Subcutaneous abdominal adipose tissue (tissue), 5 donors: ENCODE measurements at regions not wholly inside any gene's neighbourhood (a gene's known extent, or its start where the extent isn't known, plus 50 kb on each side); places are given as distances from the start of the nearest gene placed in this dataset.

ENCODE experiments used
- H3K27ac ChIP-seq: one replicate; pipeline ENCODE4 v1.7.0; 2013; ENCODE audit warnings: low read depth, mild to moderate bottlenecking, inconsistent platforms, low read length, moderate library complexity
- H3K27me3 ChIP-seq, 5 donors: one replicate each; pipeline ENCODE4 v1.7.0; 2013; ENCODE audit warnings: low read length in 5 of 5, inconsistent platforms in 1 of 5; ENCODE audit not compliant: control insufficient read depth in 5 of 5, insufficient read depth in 4 of 5
- H3K36me3 ChIP-seq, 5 donors: one replicate each; pipeline ENCODE4 v1.7.0; 2013; ENCODE audit warnings: low read length in 5 of 5; ENCODE audit not compliant: control insufficient read depth in 5 of 5, insufficient read depth in 5 of 5
- H3K4me1 ChIP-seq, 5 donors: one replicate each; pipeline ENCODE4 v1.7.0; 2013; ENCODE audit warnings: low read length in 5 of 5, mild to moderate bottlenecking in 3 of 5, moderate library complexity in 1 of 5; ENCODE audit not compliant: control insufficient read depth in 5 of 5, insufficient read depth in 5 of 5
- H3K4me3 ChIP-seq, 5 donors: one replicate each; pipeline ENCODE4 v1.7.0; 2013; ENCODE audit warnings: low read length in 5 of 5, low read depth in 1 of 5
- H3K9ac ChIP-seq, 5 donors: one replicate each; pipeline ENCODE4 v1.7.0; 2013; ENCODE audit warnings: low read length in 5 of 5, mild to moderate bottlenecking in 4 of 5, moderate library complexity in 3 of 5
- H3K9me3 ChIP-seq, 5 donors: one replicate each; pipeline ENCODE4 v1.7.0; 2013; ENCODE audit warnings: low read length in 5 of 5; ENCODE audit not compliant: control insufficient read depth in 5 of 5
- donor health status: healthy.
- donor health status: healthy.
- donor health status: healthy.
- donor health status: healthy.
- donor health status: healthy.

GRCh38 chr5:162497455-162497854 lies 429.9 kb downstream of the GABRG2 start:
- no peak overlapping the region for H3K9ac ChIP-seq
- no peaks in the 10 kb centered on the region for H3K4me1 ChIP-seq
- no peak overlapping the region for H3K4me3 ChIP-seq
- no peaks in the 10 kb centered on the region for H3K36me3 ChIP-seq
- no peaks in the 10 kb centered on the region for H3K27me3 ChIP-seq
- no peak overlapping the region for H3K27ac ChIP-seq
- peaks cover 0 to 2% (median 0%) of the 10 kb centered on the region in 5 donors for H3K9me3 ChIP-seq

GRCh38 chr5:162502780-162503179 lies 435.2 kb downstream of the GABRG2 start:
- H3K9ac ChIP-seq: no peak overlapping the region
- H3K9me3 ChIP-seq: peaks cover 0 to 2% (median 0%) of the 10 kb centered on the region in 5 donors
- H3K27ac ChIP-seq: no peak overlapping the region
- no peaks in the 10 kb centered on the region for H3K36me3 ChIP-seq
- H3K4me3 ChIP-seq: no peak overlapping the region
- no peaks in the 10 kb centered on the region for H3K4me1 ChIP-seq
- H3K27me3 ChIP-seq: no peaks in the 10 kb centered on the region

GRCh38 chr5:162503796-162504195 lies 436.2 kb downstream of the GABRG2 start:
- H3K36me3 ChIP-seq: no peaks in the 10 kb centered on the region
- H3K27ac ChIP-seq: no peak overlapping the region
- no peak overlapping the region for H3K4me3 ChIP-seq
- H3K27me3 ChIP-seq: no peaks in the 10 kb centered on the region
- H3K4me1 ChIP-seq: no peaks in the 10 kb centered on the region
- H3K9me3 ChIP-seq: peaks cover 0 to 2% (median 0%) of the 10 kb centered on the region in 5 donors
- H3K9ac ChIP-seq: no peak overlapping the region

GRCh38 chr5:162512935-162513565 lies 445.5 kb downstream of the GABRG2 start:
- Histone ChIP-seq H3K9ac (no peak overlapping the region), H3K27ac (no peak overlapping the region), H3K27me3 (no peaks in the 10 kb centered on the region), H3K4me3 (no peak overlapping the region), H3K36me3 (no peaks in the 10 kb centered on the region), H3K4me1 (no peaks in the 10 kb centered on the region), H3K9me3 (peaks cover 0 to 5% (median 2%) of the 10 kb centered on the region in 5 donors)

GRCh38 chr5:162514116-162514515 lies 446.5 kb downstream of the GABRG2 start:
- no peak overlapping the region for H3K27ac ChIP-seq
- H3K4me3 ChIP-seq: no peak overlapping the region
- H3K9me3 ChIP-seq: peaks cover 0 to 5% (median 2%) of the 10 kb centered on the region in 5 donors
- no peaks in the 10 kb centered on the region for H3K36me3 ChIP-seq
- no peaks in the 10 kb centered on the region for H3K4me1 ChIP-seq
- H3K9ac ChIP-seq: no peak overlapping the region
- H3K27me3 ChIP-seq: no peaks in the 10 kb centered on the region

- H3K9ac ChIP-seq: no peak overlapping the region
- no peaks in the 10 kb centered on the region for H3K27me3 ChIP-seq
- H3K4me1 ChIP-seq: no peaks in the 10 kb centered on the region
- peaks cover 4 to 28% (median 19%) of the 10 kb centered on the region in 5 donors for H3K9me3 ChIP-seq
- no peak overlapping the region for H3K4me3 ChIP-seq
- H3K27ac ChIP-seq: no peak overlapping the region
- H3K36me3 ChIP-seq: no peaks in the 10 kb centered on the region
Observed at GRCh38 chr5:162520878-162521277, 453.3 kb downstream of the GABRG2 start.

GRCh38 chr5:162529209-162529608 lies 461.6 kb downstream of the GABRG2 start:
- no peak overlapping the region for H3K4me3 ChIP-seq
- H3K27ac ChIP-seq: no peak overlapping the region
- peaks cover 4 to 14% (median 7%) of the 10 kb centered on the region in 5 donors for H3K9me3 ChIP-seq
- no peaks in the 10 kb centered on the region for H3K27me3 ChIP-seq
- H3K9ac ChIP-seq: no peak overlapping the region
- H3K4me1 ChIP-seq: no peaks in the 10 kb centered on the region
- H3K36me3 ChIP-seq: no peaks in the 10 kb centered on the region

- H3K36me3 ChIP-seq: no peaks in the 10 kb centered on the region
- no peak overlapping the region for H3K27ac ChIP-seq
- peaks cover 1 to 12% (median 5%) of the 10 kb centered on the region in 5 donors for H3K9me3 ChIP-seq
- H3K4me1 ChIP-seq: no peaks in the 10 kb centered on the region
- H3K9ac ChIP-seq: no peak overlapping the region
- H3K27me3 ChIP-seq: no peaks in the 10 kb centered on the region
- H3K4me3 ChIP-seq: no peak overlapping the region
Observed at GRCh38 chr5:162529886-162530285, 462.3 kb downstream of the GABRG2 start.

GRCh38 chr5:162543437-162543836 lies 475.9 kb downstream of the GABRG2 start:
- H3K4me3 ChIP-seq: no peak overlapping the region
- no peak overlapping the region for H3K9ac ChIP-seq
- H3K4me1 ChIP-seq: no peaks in the 10 kb centered on the region
- H3K36me3 ChIP-seq: no peaks in the 10 kb centered on the region
- no peaks in the 10 kb centered on the region for H3K27me3 ChIP-seq
- H3K9me3 ChIP-seq: peaks cover 0 to 3% (median 0%) of the 10 kb centered on the region in 5 donors
- H3K27ac ChIP-seq: no peak overlapping the region

GRCh38 chr5:162544905-162545304 lies 477.3 kb downstream of the GABRG2 start:
- H3K36me3 ChIP-seq: no peaks in the 10 kb centered on the region
- H3K4me3 ChIP-seq: no peak overlapping the region
- H3K27ac ChIP-seq: no peak overlapping the region
- no peaks in the 10 kb centered on the region for H3K27me3 ChIP-seq
- no peaks in the 10 kb centered on the region for H3K4me1 ChIP-seq
- H3K9ac ChIP-seq: no peak overlapping the region
- H3K9me3 ChIP-seq: peaks cover 0 to 4% (median 2%) of the 10 kb centered on the region in 5 donors
